ENCODE measurements at regions not wholly inside any gene's neighbourhood (a gene's known extent, or its start where the extent isn't known, plus 50 kb on each side); places are given as distances from the start of the nearest gene placed in this dataset.
A peak's percentile ranks its signal among the peaks of the same experiment; 100 is the strongest.
"Not testable (repeated sequence)": the region's sequence is repeated elsewhere in the genome, so short reads cannot be mapped to it uniquely, and the experiment has no call there.

DNA sequence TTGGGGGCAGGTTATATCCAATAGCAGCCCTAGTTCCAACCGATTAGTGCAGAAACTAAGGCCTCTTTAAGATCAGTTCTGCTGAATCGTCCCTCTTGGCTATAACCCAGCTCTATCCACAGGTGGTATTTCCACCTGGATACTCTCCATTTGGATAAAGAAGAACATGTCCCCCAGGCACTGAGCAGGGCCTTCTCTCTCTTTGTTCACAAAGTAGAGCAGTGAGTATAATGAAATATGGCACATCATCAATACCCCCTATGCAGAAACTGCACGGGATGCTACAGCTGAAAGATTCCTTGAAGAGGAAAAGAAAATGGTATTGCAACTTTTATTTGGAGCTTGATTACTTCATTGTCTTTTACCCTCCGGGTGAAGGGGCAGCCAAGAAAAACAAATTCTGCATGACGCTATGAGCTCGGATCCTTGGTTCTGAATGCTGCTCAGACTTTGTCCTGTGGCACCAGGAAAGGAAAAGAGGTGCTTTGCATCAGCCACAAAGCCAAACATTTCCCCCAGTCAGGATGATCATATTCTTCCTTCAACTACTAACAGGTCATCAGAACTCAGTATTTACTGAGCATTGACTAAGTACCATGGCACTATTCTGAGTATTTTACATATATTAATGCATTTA lies 399.7 kb downstream of the NPIPA8 start:
- no peak for DNase-seq

DNA sequence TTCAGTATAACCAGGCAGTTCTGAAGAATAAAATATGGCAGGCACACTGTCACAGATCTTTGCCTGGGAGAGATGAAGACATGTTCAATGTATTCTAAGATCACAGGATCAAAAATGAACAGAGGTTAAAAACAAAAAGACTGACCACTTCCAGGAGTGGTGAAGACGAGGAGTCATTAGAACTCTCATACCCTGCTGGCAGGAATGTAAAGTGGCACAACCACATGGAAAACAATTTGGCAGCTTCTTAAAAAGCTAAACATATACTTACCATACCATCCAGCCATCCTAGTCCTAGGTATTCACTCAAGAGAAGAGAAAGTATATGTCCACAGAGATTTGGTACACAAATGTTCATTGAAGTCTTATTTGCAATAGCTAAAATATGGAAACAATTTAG lies 406.3 kb downstream of the NPIPA8 start:
- DNase-seq = no peak

DNA sequence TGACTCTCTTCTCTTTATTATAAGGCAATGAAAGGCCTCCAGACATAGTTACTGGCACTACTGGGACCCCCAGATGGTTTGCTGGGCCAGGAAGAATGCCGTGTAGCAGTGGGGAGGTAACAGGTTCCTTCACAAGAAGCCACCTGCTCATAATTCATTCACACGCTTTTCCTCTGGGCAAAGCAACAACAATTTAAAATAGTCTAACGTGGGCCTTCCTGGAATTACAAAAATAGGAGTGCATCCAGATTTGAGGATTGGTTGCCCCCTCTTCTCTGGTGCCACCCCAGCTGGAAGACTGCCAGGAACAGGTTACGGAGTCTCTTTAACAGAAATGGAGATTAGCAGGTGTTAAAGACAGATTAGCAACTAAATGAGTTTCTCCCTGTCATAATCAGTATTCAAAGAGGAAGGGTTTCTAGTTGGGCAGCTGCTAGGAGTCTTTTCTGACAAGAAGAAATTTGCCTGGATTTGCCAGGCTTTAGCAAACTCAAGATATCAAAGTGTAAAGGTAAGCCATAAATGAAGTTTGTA lies 409.6 kb downstream of the NPIPA8 start:
- peak; percentile 42 for DNase-seq

DNA sequence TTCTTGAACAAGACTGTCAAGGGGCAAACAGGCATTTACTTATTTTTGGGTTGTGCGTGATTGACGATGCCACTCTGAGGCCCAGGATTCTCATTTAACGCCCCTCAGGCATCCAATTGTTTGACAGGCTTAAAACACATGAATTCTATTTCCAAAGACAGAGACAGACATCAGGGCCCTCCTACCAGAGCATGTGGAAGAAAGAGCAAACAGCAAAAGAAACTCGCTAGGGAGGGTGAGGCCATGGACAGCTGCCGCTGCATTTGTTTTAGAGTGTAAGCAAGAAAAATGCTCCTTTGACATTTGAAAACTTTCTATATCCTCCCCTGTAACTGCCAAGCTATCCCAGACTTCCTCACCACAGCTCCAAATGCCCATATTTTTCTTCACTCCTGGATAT lies 410.1 kb downstream of the NPIPA8 start:
- DNase-seq = no peak

DNA sequence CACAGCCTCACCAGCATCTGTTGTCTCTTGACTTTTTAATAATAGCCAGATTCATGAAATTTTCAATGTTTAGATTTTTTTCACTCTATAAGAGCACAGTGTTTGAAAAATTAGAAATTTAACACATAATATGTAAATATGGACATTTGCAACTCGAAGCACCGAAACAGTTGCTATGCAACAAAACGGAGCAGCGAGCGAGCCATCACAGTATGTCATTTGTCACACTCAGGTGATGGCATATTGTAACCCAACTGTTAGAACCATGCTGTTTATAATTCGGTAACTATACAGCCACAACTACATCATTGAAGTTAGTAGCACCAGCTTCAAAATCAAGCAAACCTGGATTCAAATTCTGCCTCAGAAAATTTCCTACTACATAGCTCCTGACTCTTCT lies 410.8 kb downstream of the NPIPA8 start:
- DNase-seq = no peak

DNA sequence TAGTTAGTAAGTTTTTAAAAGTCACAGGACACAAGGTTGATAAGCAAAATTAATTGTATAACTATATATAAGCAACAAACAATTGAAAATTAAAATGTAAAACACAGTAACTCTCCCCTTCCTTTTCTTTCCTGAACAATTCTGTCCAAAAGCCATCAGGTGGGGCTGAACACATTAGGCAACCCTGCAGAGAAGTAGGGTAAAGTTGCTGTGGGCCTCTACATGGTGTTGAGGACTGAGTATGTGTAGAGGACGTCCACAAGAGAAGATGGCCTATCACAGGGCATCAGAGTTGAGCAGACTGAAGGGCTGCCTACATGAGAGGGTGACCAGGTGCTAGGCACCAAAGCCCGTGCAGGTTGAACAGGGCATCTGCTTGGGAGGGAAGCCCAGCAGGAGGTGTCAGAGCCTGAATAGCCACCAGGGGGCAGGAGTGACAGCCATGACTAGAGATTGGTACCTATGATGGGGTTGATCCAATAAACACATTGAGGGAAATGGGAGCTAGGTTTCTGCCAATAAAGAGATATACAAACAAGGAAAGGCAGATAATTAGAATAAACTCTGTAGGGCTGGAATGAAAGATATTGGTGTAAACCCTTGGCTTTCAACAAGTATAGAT lies 415.1 kb downstream of the NPIPA8 start:
- peak; percentile 75 for DNase-seq

DNA sequence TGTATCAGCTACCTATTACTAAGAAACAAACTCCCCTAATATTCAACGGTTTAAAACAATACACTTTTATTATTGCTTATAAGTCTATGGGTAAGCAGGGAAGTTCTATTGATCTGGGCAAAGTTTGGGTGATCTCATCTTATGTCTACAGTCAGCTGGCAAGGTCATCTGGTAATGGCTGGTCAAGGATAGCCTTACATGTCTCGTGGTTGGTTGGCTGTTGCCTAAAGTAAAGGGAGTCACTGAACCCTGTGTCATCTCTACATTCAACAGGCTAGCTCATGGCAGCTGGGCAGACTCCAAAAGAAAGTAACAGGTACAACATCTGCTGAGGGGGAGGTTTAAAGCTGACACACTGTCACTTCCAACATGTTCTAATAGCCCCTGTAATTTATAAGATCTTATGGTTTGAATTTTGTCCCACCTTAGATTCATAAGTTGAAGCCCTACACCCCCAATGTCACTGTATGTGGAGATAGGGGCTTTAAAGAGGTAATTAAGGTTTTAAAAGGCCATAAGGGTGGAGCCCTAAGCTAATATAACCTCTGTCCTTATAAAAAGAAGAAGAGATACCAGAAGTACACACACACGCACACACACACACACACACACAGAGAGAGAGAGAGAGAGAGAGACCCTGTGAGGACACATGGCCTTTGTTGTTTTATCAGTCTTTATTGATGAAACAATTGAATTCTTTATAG lies 419.1 kb downstream of the NPIPA8 start:
- no peak for DNase-seq

DNA sequence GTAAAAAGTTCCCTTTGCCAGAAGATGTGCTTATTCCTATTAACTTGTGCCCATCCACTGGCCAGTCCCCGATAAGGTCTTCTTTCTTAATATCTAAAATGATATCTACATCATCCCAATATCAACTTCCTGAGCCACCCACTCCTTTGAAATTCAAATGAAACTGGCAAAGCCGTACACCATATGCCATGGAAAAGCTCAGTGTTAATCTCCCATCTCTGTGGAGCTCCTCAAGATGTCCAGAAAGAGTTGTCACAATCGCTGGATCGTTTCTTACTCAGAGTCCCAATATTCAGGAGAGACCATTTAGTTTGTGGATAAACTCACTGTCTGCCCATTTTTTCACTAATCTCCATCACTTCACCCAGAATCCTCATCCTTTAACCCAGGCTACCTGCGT lies 420.7 kb downstream of the NPIPA8 start:
- no peak for DNase-seq

DNA sequence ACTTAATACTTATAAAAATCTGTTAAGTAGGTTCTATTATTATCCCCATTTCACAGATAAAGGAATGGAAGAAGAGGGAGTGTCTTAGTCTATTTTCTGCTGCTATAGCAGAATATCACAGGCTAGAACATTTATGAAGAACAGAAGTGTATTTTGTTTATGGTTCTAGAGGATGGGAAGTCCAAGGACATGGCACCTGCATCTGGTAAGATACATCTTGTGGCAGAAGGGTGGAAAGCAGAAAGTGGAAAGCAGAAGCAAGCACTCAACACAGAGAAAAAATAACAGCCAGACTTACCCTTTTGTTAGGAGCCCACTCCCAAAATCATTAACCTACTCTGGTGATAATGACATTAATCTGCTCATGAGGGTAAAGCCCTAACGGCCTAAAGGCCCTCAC lies 422.4 kb downstream of the NPIPA8 start:
- DNase-seq = no peak

DNA sequence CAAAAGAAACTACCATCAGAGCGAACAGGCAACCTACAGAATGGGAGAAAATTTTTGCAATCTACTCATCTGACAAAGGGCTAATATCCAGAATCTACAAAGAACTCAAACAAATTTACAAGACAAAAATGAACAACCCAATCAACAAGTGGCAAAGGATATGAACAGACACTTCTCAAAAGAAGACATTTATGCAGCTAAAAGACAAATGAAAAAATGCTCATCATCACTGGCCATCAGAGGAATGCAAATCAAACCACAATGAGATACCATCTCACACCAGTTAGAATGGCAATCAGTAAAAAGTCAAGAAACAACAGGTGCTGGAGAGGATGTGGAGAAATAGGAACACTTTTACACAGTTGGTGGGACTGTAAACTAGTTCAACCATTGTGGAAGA lies 425.0 kb downstream of the NPIPA8 start:
- DNase-seq = not testable (repeated sequence)

DNA sequence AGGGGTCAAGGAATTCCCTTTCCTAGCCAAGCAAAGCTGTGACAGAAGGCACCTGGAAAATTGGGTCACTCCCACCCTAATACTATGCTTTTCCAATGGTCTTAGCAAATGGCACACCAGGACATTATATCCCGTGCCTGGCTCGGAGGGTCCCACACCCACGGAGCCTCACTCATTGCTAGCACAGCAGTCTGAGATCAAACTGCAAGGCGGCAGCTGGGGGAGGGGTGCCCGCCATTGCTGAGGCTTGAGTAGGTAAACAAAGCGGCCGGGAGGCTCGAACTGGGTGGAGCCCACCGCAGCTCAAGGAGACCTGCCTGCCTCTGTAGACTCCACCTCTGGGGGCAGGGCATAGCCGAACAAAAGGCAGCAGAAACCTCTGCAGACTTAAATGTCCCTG lies 429.9 kb downstream of the NPIPA8 start:
- DNase-seq = not testable (repeated sequence)

DNA sequence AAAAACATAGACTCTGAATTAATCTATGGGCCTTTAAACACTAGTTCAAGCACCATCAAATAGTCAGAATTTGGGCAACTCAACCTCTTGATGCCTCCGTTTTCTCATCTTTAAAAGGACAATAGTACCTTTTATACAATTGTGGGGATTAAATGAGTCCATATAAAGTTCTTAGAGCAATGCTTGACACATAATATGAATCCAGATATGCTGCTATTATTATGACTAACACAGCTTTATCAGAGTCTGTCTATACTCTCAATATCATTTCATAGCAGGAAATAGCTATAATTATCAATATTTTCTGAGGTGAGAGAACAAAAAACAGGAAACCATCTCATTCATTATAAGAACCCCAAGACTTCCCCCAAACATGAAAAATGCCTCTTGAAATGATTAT lies 430.5 kb upstream of the XYLT1 start:
- DNase-seq = no peak

DNA sequence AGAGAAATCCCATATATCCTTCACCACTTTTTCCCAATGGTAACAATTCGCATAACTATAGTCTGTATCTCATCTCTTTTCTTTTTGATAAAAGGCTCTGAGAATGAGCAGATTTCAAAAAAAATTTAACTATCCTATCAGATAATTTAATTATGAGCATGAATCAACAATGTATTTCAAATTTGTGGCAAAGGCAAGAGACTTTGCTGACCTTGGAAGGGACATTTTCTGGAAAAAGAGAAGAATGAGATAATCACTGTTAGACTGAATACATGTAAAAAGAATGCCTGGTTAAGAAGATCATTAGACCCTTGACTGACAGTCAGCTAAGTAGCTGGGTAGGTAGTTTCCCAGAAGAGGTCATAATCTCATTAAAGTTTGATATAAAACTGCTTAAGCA lies 428.4 kb upstream of the XYLT1 start:
- DNase-seq = no peak

DNA sequence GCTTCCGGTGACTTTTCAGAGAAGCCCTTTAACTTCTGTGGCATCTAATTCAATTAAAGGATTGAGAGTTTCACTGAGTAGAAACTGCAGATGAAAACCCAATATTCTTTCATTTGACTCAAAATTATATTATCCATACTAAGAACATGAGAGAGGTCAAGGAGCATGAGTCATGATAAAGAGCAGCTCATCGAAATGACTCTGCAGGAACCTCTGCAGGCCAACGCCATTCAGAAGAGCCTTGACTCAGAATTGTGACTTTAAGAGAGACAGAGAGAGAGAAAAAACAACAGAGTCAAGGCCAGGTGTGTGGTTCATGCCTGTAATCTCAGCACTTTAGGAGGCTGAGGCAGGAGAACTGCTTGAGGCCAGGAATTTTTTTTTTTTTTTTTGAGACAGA lies 417.2 kb upstream of the XYLT1 start:
- no peak for DNase-seq

DNA sequence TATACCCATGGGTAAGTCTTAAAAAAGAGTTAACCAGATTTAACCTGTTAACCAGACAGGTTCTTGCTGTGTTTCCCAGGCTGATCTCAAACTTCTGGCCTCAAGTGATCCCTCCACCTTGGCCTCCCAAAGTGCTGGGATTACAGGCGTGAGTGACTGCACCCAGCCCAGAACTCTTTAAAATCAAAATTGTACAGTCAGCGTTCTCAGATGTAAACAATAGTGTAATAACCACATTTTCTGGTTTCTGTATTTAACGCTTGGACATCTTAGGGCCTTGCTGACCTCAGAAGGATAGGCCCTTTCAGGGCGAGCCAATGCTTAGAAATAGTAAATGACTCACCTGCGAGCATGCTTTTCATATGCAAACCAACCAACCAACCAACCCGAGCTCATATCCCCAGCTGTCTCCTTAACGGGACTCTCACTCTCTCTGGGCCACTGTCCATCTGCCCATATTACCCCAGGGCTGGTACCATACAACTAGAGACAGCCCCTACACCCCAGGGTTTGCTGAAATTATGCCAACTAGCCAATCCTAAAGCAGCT lies 415.0 kb upstream of the XYLT1 start:
- no peak for DNase-seq

DNA sequence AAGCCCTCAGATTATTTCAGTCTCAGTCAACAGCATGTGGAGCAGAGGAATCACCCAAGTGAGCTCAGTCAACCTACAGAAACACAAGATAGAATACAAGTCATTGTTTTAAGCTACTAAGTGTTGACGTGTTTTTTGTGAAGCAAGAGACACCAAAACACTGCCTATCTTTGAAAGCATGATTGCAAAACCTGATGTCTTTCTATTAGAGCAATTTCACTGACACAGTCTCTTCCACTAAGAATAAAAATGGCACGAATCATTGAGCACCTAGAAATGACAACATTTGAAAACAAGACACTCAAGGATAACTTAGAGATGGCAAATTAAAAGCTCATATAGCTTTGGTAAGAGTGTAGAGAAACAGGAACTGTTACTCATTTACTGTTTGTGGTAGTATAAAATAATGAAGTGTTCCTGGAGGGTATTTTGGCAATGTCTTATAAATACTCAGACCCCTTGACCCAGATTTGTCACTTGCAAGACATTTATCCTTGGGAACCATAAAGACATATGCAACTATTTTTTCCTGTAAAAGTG lies 407.1 kb upstream of the XYLT1 start:
- no peak for DNase-seq

DNA sequence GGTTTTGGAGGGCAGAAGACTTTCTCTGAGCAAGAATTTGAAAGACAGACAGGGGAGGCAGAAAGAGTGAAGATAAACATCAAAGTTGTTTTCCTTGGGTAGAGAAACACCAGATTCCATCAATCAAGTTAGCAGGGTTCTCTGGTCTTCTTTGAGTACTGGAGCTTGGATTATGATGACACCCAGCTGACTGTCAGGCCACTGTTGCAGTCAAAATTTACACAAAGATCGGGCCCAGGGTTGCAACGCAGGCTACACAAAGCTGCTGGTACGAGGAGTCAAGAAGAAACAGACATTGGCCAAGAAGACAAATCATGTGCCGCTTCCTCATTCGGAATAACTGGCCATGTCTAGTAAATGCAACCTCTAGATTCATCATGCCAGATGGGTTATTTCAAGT lies 396.2 kb upstream of the XYLT1 start:
- no peak for DNase-seq

DNA sequence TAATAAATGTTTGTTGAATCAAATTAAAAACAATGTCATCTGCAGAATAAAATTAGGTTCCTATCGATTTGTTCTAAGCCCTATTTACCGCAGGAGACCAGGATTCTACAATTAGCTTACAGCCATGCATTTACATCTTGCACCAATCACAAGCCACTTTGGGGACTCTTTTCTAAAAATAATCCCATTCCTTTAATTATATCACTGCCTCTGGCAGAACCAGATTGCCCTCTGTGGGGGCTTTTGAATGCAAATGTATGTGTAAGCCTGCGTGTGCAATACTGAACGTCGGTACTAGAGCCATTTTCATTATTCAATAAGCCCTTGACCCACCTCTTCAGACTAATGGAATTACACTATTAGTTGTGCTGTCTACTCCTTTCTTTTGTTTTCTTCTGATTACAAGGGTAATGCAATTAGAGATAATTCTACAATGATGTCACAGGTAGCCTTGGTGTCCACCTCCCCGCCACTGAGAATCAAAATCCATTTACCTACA lies 391.3 kb upstream of the XYLT1 start:
- no peak for DNase-seq

DNA sequence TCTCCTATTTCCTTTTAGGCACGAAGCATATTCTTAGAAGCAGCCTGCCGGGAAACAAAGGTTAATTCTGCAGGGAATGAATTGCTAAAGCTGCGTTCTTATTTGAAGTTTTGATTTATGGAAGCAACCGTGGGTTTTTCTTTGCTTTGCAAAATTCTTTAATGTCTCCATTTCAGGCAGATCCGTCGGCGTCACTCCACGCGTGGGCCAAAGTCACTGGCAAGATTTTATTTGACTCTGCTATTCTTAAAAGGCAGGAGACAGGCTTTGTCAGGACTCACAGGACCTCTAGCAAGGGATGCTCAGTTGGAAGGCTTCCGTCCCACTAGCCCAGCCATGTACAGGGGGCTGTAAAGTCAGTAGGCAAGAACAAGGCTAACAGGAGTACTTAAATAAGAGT lies 387.3 kb upstream of the XYLT1 start:
- no peak for DNase-seq

DNA sequence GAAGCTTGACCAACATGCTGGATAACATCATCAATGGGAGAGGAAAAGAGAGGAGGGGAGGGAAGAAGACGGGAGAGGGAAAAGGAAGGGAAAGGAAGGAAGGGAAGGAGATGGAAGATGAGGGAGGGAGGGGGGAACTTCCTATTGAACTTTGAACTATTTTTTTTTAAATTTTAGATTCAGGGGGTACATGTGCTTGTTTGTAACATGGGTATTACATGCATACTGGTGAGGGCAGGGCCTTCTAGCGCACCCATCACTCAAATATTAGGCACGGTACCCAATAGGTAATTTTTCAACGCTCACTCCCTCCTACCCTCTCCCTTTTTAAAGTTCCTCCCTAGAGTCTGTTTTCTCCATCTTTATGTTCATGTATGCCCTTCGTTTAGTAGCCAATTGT lies 383.2 kb upstream of the XYLT1 start:
- DNase-seq = no peak

DNA sequence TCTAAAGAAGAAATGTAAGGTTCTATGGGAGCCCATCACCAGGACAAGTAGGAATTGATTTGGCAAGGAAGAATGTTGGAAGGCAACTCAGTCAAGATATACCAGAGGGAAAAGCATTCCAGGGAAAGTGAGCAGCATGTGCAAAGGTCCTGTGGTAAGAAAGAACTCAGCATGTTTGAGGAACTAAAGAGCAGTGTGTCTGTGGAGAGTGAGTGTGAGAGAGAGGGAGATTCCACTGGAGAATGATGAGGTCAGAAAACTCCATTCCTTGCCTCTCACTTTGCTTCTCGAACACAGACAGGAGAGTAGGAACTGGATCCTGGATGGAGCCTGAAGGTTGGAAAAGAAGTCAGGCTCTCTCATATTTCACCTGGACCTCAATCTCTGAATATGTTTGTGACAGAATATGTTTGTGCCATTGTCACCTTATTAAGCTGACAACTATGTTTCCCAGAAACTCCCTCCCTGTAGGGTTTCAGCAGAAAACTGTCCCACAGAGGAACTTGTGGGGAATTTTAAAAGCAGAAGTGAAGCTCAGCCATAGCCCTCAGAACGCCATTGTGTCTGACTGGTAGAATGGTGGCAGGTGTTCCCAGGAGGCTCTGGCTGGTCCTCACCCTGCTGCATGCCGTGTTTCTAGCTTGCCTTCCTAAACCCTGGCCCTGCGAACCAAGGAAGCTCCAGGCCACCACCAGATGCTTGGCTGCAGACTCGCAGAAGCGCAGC lies 382.4 kb upstream of the XYLT1 start:
- DNase-seq = no peak

DNA sequence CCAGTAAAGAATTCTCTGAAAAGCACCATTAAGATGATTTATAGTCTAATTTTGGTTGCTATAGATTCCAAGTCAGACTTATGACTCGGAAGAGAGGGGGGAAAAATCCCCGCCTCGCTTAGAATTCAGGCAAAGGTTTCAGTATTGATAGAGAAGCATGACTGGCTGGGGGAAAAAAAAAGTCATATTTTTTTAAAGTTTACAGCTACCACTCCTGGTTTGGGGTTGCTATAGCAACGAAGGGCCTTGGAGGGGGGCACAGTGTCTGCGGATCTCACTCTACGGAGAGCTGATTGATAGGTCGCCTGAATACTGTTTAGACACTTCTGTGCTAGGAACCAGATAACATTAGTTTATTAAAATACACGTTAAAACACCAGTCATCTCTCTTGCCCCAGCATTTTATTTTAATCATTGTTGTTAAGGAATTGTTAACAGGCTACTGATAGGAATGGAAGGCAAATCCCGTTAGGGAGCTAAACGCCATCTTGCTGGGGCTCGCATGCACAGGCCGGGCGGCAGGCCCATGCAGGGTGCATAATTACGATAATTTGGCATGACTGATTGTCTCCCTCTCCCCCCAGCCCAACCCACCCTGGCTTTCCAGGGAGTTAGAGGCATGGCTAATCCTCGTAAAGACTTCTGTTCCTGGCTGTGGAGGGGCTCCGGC lies 380.0 kb upstream of the XYLT1 start:
- no peak for DNase-seq

All from hematopoietic multipotent progenitor cell treated with erythropoietin and hydrocortisone succinate and interleukin-3 and kit ligand, for 4 days (in vitro differentiated cells).